Activated naive CD8-positive, alpha-beta T cell treated with anti-CD3 and anti-CD28 coated beads for 36 hours (primary cell): ENCODE measurements at regions not wholly inside any gene's neighbourhood (a gene's known extent, or its start where the extent isn't known, plus 50 kb on each side); places are given as distances from the start of the nearest gene placed in this dataset.

Experiments used
- DNase-seq: peaks from one replicate; pipeline ENCODE4 v3.0.0; 2021
- H3K27ac Mint-ChIP-seq: one replicate; pipeline ENCODE4 v1.8.0; 2022; ENCODE audit warnings: mild to moderate bottlenecking, moderate library complexity, mixed read lengths
- H3K27me3 Mint-ChIP-seq: one replicate; pipeline ENCODE4 v1.8.0; 2022; ENCODE audit warnings: mild to moderate bottlenecking, mixed read lengths
- H3K36me3 Mint-ChIP-seq: one replicate; pipeline ENCODE4 v1.8.0; 2021; ENCODE audit warnings: mild to moderate bottlenecking, mixed read lengths
- H3K4me1 Mint-ChIP-seq: one replicate; pipeline ENCODE4 v1.8.0; 2021; ENCODE audit warnings: mixed read lengths
- H3K4me3 Mint-ChIP-seq: one replicate; pipeline ENCODE4 v1.8.0; 2022; ENCODE audit warnings: mild to moderate bottlenecking, moderate library complexity, mixed read lengths
- H3K9me3 Mint-ChIP-seq: one replicate; pipeline ENCODE4 v1.8.0; 2022; ENCODE audit warnings: mixed read lengths

DNA sequence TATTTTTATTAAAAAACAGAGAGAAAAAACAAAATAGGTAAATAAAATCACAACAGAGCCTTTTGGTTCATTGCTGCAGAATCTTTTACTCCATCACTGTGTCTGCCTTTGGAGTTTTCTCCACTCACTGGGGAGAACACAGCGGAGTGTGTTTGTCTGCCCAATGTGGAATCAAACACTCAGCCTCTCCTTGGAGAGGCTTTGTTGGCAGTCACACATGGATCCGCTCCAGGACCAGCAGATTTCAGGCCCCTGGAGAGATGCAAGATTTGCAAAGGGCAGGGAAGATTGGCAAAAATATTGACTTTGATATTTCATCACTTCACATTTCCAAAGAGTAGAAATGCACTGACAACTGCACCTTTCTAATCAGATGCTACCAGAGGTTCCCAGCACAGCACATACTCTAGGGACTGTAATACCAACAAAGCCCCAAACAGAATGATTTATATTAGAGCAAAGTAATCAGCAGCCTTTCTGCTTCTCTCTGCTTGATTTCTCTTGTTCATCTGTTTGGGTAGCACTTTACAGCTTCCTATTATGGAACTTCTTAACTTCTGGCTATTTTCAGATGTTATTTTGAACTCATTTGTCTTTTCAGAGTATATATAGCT, 1898.8 kb upstream of the PIK3C3 start:
- H3K36me3 Mint-ChIP-seq, result no peaks in the 10 kb centered on the region
- no peak overlapping the region for H3K4me3 Mint-ChIP-seq
- no peak for DNase-seq
- H3K4me1 Mint-ChIP-seq, result no peaks in the 10 kb centered on the region
- H3K9me3 Mint-ChIP-seq, result peaks cover 3% of the 10 kb centered on the region
- no peaks in the 10 kb centered on the region for H3K27me3 Mint-ChIP-seq
- H3K27ac Mint-ChIP-seq, result no peak overlapping the region

DNA sequence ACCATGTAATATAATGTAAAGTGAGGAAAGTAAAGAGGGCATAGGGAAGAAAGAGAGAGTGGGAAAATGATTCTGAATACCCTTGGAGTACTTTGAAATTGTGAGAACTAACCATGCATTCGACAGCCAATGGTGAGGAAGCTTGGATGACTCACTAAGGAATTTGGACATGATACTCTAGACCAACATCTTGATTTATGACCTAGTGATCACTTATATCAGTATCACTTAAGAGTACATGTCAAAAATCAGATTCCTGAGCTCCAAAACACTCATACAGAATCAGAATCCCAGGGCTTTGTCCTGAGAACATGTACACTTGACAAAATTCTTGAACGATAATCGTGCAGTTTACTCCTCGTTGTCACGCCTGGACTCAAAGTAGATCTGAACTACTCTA, 1899.8 kb upstream of the PIK3C3 start:
- Mint-ChIP-seq H3K27me3 (no peaks in the 10 kb centered on the region), H3K4me1 (no peaks in the 10 kb centered on the region), H3K36me3 (no peaks in the 10 kb centered on the region), H3K27ac (no peak overlapping the region), H3K9me3 (peaks cover 2% of the 10 kb centered on the region), H3K4me3 (no peak overlapping the region)
- no peak for DNase-seq

DNA sequence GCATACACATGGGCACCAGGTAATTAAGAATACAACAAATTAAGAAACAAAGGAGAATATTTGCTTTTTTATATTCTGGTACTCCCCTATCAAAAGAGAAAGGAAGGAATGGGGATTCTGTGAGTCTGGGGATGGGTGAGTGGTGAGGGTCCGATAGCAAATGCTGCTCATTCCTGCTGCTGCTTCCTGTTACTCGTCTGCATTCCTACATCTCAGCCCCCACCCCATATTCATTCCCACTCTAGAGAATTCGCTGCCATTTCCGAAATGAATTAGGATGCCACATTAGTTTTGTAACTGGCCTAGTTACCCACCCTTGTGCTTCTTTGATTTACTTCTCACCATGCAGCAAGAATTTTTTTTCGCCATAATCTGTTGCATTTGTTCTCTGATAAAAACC, 1905.3 kb upstream of the PIK3C3 start:
- no peak overlapping the region for H3K4me3 Mint-ChIP-seq
- H3K9me3 Mint-ChIP-seq, result peaks cover 4% of the 10 kb centered on the region
- H3K4me1 Mint-ChIP-seq, result no peaks in the 10 kb centered on the region
- no peak overlapping the region for H3K27ac Mint-ChIP-seq
- no peak for DNase-seq
- no peaks in the 10 kb centered on the region for H3K36me3 Mint-ChIP-seq
- no peaks in the 10 kb centered on the region for H3K27me3 Mint-ChIP-seq

DNA sequence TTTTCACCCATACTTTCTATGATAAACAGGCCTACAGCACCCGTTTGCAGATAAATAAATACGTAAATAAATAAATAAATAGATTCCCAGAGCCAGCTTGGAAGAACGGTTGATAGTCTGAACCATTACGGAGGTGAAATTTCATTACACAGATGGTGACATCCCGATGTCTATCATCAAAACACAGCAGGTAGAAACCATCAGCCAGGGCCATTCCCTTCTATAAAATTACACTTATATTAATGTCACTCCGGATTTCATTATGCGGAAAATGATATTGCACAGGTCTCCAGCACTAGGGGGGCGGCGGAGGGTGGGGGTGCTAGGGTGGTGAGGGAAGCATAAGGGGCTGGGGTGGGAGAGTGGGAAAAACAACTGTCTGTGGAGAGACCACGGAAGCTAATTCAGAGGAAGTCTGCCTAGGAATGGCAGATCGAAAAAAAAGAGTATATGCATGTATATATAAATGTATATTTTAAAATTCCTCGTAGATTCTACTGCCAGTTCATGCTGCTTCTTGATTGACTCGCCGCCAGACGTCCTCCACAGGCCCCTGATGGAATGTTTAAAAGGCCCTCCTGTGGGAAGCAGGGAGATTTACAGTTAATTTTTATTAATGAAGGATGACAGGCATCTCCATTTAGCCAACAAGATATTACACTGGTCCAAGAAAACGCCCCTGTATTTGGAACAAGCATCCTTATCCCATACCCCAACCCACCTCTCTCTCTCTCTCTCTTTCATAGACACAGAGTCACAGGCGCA, 1906.0 kb upstream of the PIK3C3 start:
- H3K4me3 Mint-ChIP-seq, result no peak overlapping the region
- peaks cover 4% of the 10 kb centered on the region for H3K9me3 Mint-ChIP-seq
- no peaks in the 10 kb centered on the region for H3K27me3 Mint-ChIP-seq
- DNase-seq, result no peak
- no peaks in the 10 kb centered on the region for H3K4me1 Mint-ChIP-seq
- no peak overlapping the region for H3K27ac Mint-ChIP-seq
- no peaks in the 10 kb centered on the region for H3K36me3 Mint-ChIP-seq

DNA sequence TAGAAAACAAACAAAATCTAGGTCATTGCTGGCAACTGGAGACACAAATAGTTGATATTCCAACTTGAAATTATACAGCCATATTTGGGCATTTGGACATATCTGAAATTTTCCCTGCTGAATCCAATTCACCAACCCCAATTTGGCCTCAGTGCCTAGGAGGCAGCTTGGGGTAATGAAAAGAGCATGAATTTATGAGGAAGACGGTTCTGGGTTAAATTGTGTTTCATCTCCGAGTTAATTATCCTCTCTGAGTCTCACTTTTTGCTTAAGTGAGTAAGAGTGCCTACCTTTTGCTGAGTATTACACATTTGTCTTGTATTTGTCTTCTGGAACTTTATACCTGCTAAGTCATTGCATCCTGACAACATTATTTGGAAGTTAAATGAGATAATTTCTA, 1906.8 kb upstream of the PIK3C3 start:
- DNase-seq, result no peak
- H3K4me1 Mint-ChIP-seq, result no peaks in the 10 kb centered on the region
- H3K27ac Mint-ChIP-seq, result no peak overlapping the region
- H3K27me3 Mint-ChIP-seq, result no peaks in the 10 kb centered on the region
- H3K36me3 Mint-ChIP-seq, result no peaks in the 10 kb centered on the region
- no peak overlapping the region for H3K4me3 Mint-ChIP-seq
- peaks cover 8% of the 10 kb centered on the region for H3K9me3 Mint-ChIP-seq

DNA sequence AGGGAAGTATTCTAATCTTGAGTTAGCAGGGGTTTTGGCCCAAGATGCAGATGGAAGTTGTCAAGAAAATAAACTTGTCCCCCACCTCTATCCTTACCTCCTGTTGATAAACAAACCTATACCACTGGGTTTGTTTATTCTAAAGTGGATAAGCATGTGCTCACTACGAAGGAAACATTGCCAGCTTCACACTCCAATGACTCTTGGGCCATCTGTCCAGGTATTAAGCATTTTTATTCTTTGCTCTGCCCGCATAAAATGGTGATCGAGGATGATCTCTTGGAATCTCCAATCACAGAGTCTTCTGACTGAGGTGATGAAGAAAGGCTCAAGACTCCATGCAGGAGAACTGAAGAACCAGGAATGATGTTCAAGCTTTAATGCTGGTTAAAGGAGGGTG, 1908.4 kb upstream of the PIK3C3 start:
- H3K36me3 Mint-ChIP-seq, result no peaks in the 10 kb centered on the region
- H3K27ac Mint-ChIP-seq, result no peak overlapping the region
- no peak overlapping the region for H3K4me3 Mint-ChIP-seq
- H3K9me3 Mint-ChIP-seq, result peaks cover 8% of the 10 kb centered on the region
- H3K4me1 Mint-ChIP-seq, result no peaks in the 10 kb centered on the region
- H3K27me3 Mint-ChIP-seq, result no peaks in the 10 kb centered on the region
- DNase-seq, result no peak

DNA sequence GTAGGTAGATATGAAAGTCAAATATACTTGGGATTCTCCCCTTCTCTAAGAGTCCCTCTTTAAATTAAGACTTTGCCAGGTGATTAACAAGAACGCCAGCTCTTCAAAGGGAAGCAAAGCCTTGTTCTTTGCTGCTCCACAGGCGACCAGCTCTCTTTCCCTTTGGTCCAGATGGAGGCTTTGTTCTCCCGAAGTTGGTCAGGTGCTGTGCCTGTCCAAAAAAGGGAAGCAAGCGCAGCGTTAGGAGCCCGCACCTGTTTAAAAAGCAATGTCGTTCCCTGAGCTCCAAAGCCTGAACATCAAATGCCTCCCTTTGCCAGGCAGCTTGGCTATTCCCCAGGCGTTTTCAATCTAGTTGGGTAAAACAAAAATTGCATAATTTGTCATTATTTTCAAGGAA, 1913.1 kb upstream of the PIK3C3 start:
- no peak overlapping the region for H3K4me3 Mint-ChIP-seq
- DNase-seq, result no peak
- H3K36me3 Mint-ChIP-seq, result no peaks in the 10 kb centered on the region
- H3K4me1 Mint-ChIP-seq, result no peaks in the 10 kb centered on the region
- peaks cover 6% of the 10 kb centered on the region for H3K9me3 Mint-ChIP-seq
- H3K27ac Mint-ChIP-seq, result no peak overlapping the region
- no peaks in the 10 kb centered on the region for H3K27me3 Mint-ChIP-seq

DNA sequence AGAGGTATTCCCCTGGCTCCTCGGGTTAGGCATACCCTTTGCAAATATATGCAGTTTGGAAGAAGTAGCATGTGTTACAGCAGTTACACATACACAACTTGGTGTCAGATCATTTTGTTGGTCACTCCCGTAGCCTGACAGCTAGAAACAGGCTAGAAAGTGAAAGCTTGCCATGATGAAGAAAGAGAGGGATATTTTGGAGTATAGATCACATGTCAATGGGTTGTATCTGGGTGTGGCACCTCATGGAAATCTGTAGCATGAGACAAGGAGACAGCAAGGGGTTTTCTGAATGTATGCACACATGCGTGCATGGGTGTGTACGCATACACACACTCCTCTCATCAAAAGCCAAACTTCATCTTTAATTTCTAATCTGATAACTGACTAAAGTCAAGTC, 1914.5 kb upstream of the PIK3C3 start:
- DNase-seq, result no peak
- Mint-ChIP-seq H3K9me3 (peaks cover 3% of the 10 kb centered on the region), H3K4me3 (no peak overlapping the region), H3K36me3 (no peaks in the 10 kb centered on the region), H3K4me1 (no peaks in the 10 kb centered on the region), H3K27me3 (no peaks in the 10 kb centered on the region), H3K27ac (no peak overlapping the region)

DNA sequence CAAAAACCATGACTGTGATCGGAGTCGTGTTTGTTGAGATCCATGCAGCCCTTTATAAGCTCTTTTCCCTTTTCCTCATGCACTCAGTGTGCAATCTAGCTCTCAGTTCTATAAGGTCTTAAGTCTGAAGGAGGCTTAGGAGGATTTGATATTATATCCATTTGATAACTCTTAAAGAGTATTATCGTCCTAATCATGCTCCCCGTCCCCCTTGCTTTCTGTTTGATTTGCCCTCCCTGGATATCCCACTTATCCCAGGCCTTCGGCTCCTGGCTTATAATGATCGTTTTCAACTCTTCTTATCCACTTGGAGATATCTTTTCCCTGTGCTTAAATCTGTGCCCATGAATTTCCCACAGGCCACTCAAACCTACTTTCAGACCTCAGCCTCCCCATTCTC, 1917.7 kb upstream of the PIK3C3 start:
- Mint-ChIP-seq H3K4me1 (no peaks in the 10 kb centered on the region), H3K36me3 (no peaks in the 10 kb centered on the region), H3K27ac (no peak overlapping the region), H3K27me3 (no peaks in the 10 kb centered on the region), H3K4me3 (no peak overlapping the region), H3K9me3 (no peaks in the 10 kb centered on the region)
- no peak for DNase-seq

DNA sequence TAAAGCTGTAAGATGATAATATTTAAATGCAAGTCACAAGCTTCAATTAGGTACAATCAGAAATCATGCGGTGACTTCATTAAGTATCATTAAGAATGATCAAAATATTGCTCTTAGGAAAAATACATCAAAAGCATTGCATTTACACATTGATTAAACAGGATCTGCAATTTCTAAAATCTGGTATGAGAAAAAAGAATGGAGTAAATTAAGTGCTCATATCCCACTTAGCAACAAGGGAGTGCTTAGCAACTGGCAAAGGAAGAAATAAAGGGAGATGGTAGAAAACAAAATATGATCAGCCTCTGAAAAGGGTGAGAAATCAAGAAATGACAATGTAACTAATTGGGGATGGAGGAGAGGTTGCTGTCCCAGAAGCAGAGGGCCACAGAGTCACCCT, 1918.2 kb upstream of the PIK3C3 start:
- H3K9me3 Mint-ChIP-seq, result no peaks in the 10 kb centered on the region
- no peaks in the 10 kb centered on the region for H3K4me1 Mint-ChIP-seq
- H3K4me3 Mint-ChIP-seq, result no peak overlapping the region
- no peak for DNase-seq
- no peak overlapping the region for H3K27ac Mint-ChIP-seq
- H3K27me3 Mint-ChIP-seq, result no peaks in the 10 kb centered on the region
- no peaks in the 10 kb centered on the region for H3K36me3 Mint-ChIP-seq

DNA sequence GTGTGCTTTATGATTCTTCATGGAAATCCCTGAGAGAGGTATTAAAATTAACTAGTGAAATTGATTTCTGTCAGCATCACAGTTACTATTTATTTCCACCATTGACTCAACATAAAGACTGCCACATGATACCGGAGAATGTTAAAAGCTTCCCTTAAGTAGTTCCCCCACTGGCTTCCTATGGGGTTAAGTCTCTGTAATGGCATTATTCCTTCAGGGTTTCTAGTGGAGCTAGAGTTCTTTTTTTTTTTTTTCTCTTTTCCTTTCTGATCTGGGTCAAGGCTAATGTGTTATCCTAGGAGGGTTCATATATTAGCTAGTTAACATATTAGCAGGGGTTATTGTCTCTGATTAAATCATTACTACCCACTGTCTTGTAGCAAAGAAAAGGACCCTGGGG, 1919.1 kb upstream of the PIK3C3 start:
- no peaks in the 10 kb centered on the region for H3K27me3 Mint-ChIP-seq
- no peak overlapping the region for H3K4me3 Mint-ChIP-seq
- no peaks in the 10 kb centered on the region for H3K4me1 Mint-ChIP-seq
- no peaks in the 10 kb centered on the region for H3K9me3 Mint-ChIP-seq
- no peak for DNase-seq
- H3K36me3 Mint-ChIP-seq, result no peaks in the 10 kb centered on the region
- no peak overlapping the region for H3K27ac Mint-ChIP-seq

DNA sequence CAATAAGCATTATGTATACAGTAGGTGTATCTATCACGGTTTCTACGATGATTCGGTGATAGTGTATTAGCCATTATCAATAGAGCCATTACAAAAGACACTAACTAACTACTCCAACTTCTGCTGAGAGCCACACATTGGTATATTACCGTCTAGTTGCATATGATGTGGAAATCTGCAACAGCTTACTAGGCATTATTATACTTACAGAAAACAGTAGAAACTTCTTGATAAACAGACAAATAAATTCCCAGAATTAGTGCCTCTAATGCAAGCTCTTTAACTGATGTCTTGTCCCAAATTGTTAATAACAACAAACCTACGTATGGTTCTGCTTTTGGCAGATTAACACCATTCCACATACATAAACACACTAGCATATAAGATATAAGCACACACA, 1923.0 kb upstream of the PIK3C3 start:
- Mint-ChIP-seq H3K27me3 (no peaks in the 10 kb centered on the region), H3K4me3 (no peak overlapping the region), H3K27ac (no peak overlapping the region), H3K4me1 (no peaks in the 10 kb centered on the region), H3K36me3 (no peaks in the 10 kb centered on the region), H3K9me3 (no peaks in the 10 kb centered on the region)
- no peak for DNase-seq

DNA sequence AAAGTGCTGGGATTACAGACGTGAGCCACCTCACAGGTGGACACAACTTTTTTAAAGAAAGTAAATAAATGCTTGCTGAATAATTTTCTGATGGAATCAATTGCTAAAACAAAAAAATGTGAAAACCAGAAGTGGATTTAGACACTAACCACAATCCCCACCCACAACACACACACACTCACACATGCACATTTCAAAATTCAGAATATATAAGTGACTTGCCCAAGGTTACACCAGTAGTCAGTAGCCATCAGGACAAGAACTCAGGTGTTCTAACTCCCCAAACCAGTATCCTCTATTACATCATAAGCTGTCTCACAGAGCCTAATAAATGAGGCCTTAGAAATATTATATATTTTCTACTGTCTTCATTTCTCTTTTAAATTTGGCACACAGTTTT, 1923.6 kb upstream of the PIK3C3 start:
- Mint-ChIP-seq H3K4me1 (no peaks in the 10 kb centered on the region), H3K4me3 (no peak overlapping the region), H3K36me3 (no peaks in the 10 kb centered on the region), H3K27me3 (no peaks in the 10 kb centered on the region), H3K27ac (no peak overlapping the region), H3K9me3 (no peaks in the 10 kb centered on the region)
- DNase-seq, result no peak

DNA sequence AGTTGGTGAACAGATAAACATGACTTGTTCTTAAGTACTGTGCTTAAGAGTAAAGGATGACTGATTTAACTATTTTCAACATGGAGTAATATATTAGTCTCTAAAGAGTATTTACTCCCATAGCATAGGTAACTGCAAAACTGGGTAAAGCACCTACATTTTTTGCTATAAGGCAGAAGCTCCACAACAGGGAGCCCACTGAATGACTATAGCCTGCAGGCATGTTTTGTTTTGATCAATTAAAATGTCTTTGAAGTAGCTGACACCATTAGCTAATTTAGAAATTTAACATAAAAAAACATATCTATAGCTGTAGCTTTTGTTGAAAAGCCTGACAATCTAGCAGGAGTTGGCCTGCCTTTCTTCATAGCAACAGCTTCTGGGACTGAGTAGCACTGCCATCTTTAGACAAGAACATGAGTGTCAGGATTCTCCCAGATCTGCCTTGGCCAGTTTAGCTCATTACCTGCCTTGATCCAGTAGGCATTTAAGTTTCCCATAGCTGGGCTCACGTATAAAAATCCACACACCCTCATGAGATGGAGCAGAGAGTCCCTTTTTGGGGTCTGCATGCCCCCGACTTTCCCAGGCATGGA, 1935.1 kb upstream of the PIK3C3 start:
- Mint-ChIP-seq H3K27me3 (no peaks in the 10 kb centered on the region), H3K36me3 (no peaks in the 10 kb centered on the region), H3K27ac (no peak overlapping the region), H3K4me3 (no peak overlapping the region), H3K4me1 (no peaks in the 10 kb centered on the region), H3K9me3 (no peaks in the 10 kb centered on the region)
- DNase-seq, result no peak

DNA sequence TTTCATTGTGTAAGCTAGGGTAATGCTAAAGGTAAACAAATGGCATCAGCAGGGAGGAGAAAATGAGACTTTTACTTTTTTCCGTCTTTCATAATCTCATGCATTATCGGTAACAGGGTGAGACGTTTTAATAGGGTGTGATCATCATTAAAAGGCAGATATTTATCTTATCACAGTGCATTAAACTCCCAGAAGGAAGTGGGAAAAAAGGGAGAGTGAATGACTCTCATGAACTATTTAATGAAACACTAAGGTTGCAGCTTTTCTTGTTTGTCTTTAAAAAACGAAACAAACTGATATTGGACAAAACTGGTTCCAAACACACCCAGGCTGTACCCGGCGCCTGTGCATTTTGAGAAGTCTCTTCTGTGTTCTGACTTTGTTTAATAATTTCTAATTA, 1936.8 kb upstream of the PIK3C3 start:
- no peak overlapping the region for H3K27ac Mint-ChIP-seq
- H3K36me3 Mint-ChIP-seq, result no peaks in the 10 kb centered on the region
- H3K4me1 Mint-ChIP-seq, result no peaks in the 10 kb centered on the region
- no peak overlapping the region for H3K4me3 Mint-ChIP-seq
- DNase-seq, result no peak
- no peaks in the 10 kb centered on the region for H3K27me3 Mint-ChIP-seq
- H3K9me3 Mint-ChIP-seq, result no peaks in the 10 kb centered on the region

DNA sequence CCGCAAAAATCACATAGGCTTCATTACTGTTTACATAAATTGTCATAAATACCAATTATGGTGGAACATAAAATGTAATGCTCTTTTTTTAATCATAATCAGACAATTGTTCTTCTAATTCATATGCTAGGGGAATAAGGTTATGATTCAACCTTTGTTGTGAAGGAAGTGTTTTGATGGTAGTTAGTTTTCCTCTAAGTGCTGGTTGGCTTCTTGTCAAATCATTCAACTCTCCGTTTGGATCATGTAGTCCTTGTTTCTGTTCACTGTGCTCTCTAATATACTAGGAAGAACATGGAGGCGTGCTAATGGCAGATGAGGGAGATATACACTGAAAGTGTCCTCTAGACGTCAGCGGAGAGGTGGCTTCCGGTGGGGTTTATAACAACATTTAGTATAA, 1938.0 kb upstream of the PIK3C3 start:
- Mint-ChIP-seq H3K9me3 (no peaks in the 10 kb centered on the region), H3K27ac (no peak overlapping the region), H3K27me3 (no peaks in the 10 kb centered on the region), H3K4me3 (no peak overlapping the region), H3K36me3 (no peaks in the 10 kb centered on the region), H3K4me1 (no peaks in the 10 kb centered on the region)
- DNase-seq, result no peak
